Thymus (tissue), 11 donors: ENCODE measurements at regions not wholly inside any gene's neighbourhood (a gene's known extent, or its start where the extent isn't known, plus 50 kb on each side); places are given as distances from the start of the nearest gene placed in this dataset.

Experiments
- DNase-seq, 9 donors: peaks; one replicate each; pipeline ENCODE4 v3.0.0-alpha.2; 2013; ENCODE audit warnings: low spot score in 9 of 9, low read depth in 6 of 9, missing footprints in 1 of 9
- H3K27ac ChIP-seq, 2 donors: one replicate each; pipeline ENCODE4 v1.5.1; 2013; ENCODE audit warnings: control low read depth in 1 of 2, low read depth in 1 of 2, low read length in 1 of 2, mild to moderate bottlenecking in 1 of 2, moderate library complexity in 1 of 2
- H3K27me3 ChIP-seq, 2 donors: one replicate each; pipeline ENCODE4 v1.5.1; 2013; ENCODE audit warnings: low read length in 1 of 2; ENCODE audit not compliant: control insufficient read depth in 2 of 2, insufficient read depth in 1 of 2
- H3K36me3 ChIP-seq, 2 donors: one replicate each; pipeline ENCODE4 v1.5.1; 2013; ENCODE audit warnings: low read length in 1 of 2, mild to moderate bottlenecking in 1 of 2, moderate library complexity in 1 of 2; ENCODE audit not compliant: control insufficient read depth in 2 of 2, insufficient read depth in 2 of 2
- H3K4me1 ChIP-seq, 2 donors: one replicate each; pipeline ENCODE4 v1.5.1; 2013; ENCODE audit warnings: low read length in 2 of 2; ENCODE audit not compliant: control insufficient read depth in 2 of 2, insufficient read depth in 2 of 2
- H3K4me3 ChIP-seq, 2 donors: one replicate each; pipeline ENCODE4 v1.5.1; 2013; ENCODE audit warnings: low read length in 2 of 2, control low read depth in 1 of 2, mild to moderate bottlenecking in 1 of 2
- H3K9me3 ChIP-seq, 2 donors: one replicate each; pipeline ENCODE4 v1.5.1; 2013; ENCODE audit warnings: low read length in 1 of 2, mild to moderate bottlenecking in 1 of 2; ENCODE audit not compliant: control insufficient read depth in 2 of 2, insufficient read depth in 1 of 2
- WGBS: extraction: QIAGEN DNeasy Blood & Tissue Kit; methylation state at CpG from one replicate; pipeline ENCODE4 v1.1.7; 2013; 5-methylcytosine and 5-hydroxymethylcytosine counted together
- donor health status: healthy.

GRCh38 chr22:47245786-47246185 is 483.3 kb downstream of the TBC1D22A start:
- Histone ChIP-seq H3K9me3 (no peaks in the 10 kb centered on the region), H3K27me3 (no peaks in the 10 kb centered on the region), H3K36me3 (no peaks in the 10 kb centered on the region), H3K27ac (no peak overlapping the region), H3K4me1 (no peaks in the 10 kb centered on the region), H3K4me3 (no peak overlapping the region)
- no peak for DNase-seq
- WGBS, result 89% methylated on average over 7 of the region's 7 CpGs

GRCh38 chr22:47245286-47245685 is 482.8 kb downstream of the TBC1D22A start:
- WGBS, result 85% methylated on average over 3 of the region's 3 CpGs
- H3K9me3 ChIP-seq, result no peaks in the 10 kb centered on the region
- DNase-seq, result no peak
- no peak overlapping the region for H3K4me3 ChIP-seq
- H3K36me3 ChIP-seq, result no peaks in the 10 kb centered on the region
- H3K4me1 ChIP-seq, result no peaks in the 10 kb centered on the region
- no peak overlapping the region for H3K27ac ChIP-seq
- no peaks in the 10 kb centered on the region for H3K27me3 ChIP-seq

- 76% methylated on average over 10 of the region's 10 CpGs for WGBS
- no peaks in the 10 kb centered on the region for H3K9me3 ChIP-seq
- H3K4me1 ChIP-seq, result no peaks in the 10 kb centered on the region
- H3K4me3 ChIP-seq, result no peak overlapping the region
- DNase-seq, result no peak
- H3K36me3 ChIP-seq, result no peaks in the 10 kb centered on the region
- no peak overlapping the region for H3K27ac ChIP-seq
- no peaks in the 10 kb centered on the region for H3K27me3 ChIP-seq
Observed at GRCh38 chr22:47240116-47240515, 477.7 kb downstream of the TBC1D22A start.

- no peaks in the 10 kb centered on the region for H3K27me3 ChIP-seq
- no peak overlapping the region for H3K4me3 ChIP-seq
- no peaks in the 10 kb centered on the region for H3K4me1 ChIP-seq
- no peaks in the 10 kb centered on the region for H3K36me3 ChIP-seq
- no peaks in the 10 kb centered on the region for H3K9me3 ChIP-seq
- no peak overlapping the region for H3K27ac ChIP-seq
- WGBS, result 90% methylated on average over 6 of the region's 6 CpGs
- no peak for DNase-seq
Observed at GRCh38 chr22:47239474-47239860, 477.0 kb downstream of the TBC1D22A start.

GRCh38 chr22:47238690-47239473 is 476.4 kb downstream of the TBC1D22A start:
- Histone ChIP-seq H3K9me3 (peaks cover under 1% of the 10 kb centered on the region in 2 donors), H3K4me1 (no peaks in the 10 kb centered on the region), H3K4me3 (no peak overlapping the region), H3K36me3 (no peaks in the 10 kb centered on the region), H3K27ac (no peak overlapping the region), H3K27me3 (no peaks in the 10 kb centered on the region)
- WGBS, result 75% methylated on average over 10 of the region's 10 CpGs
- DNase-seq, result no peak

- Histone ChIP-seq H3K36me3 (no peaks in the 10 kb centered on the region), H3K27me3 (no peaks in the 10 kb centered on the region), H3K4me1 (no peaks in the 10 kb centered on the region), H3K9me3 (peaks cover 1 to 8% of the 10 kb centered on the region in 2 donors), H3K27ac (no peak overlapping the region), H3K4me3 (no peak overlapping the region)
- WGBS, result 88% methylated on average over 7 of the region's 7 CpGs
- no peak for DNase-seq
Observed at GRCh38 chr22:47237890-47238480, 475.5 kb downstream of the TBC1D22A start.

GRCh38 chr22:47236718-47237117 is 474.3 kb downstream of the TBC1D22A start:
- 98% methylated on average over 1 of the region's 1 CpG for WGBS
- Histone ChIP-seq H3K4me3 (no peak overlapping the region), H3K9me3 (peaks cover 1 to 17% of the 10 kb centered on the region in 2 donors), H3K4me1 (no peaks in the 10 kb centered on the region), H3K36me3 (no peaks in the 10 kb centered on the region), H3K27ac (no peak overlapping the region), H3K27me3 (no peaks in the 10 kb centered on the region)
- no peak for DNase-seq

- Histone ChIP-seq H3K9me3 (peaks cover 1 to 17% of the 10 kb centered on the region in 2 donors), H3K27ac (no peak overlapping the region), H3K4me3 (no peak overlapping the region), H3K36me3 (no peaks in the 10 kb centered on the region), H3K27me3 (no peaks in the 10 kb centered on the region), H3K4me1 (no peaks in the 10 kb centered on the region)
- WGBS, result 85% methylated on average over 2 of the region's 2 CpGs
- no peak for DNase-seq
Observed at GRCh38 chr22:47236161-47236560, 473.7 kb downstream of the TBC1D22A start.

- H3K4me3 ChIP-seq, result no peak overlapping the region
- H3K9me3 ChIP-seq, result peaks cover 1 to 17% of the 10 kb centered on the region in 2 donors
- no peaks in the 10 kb centered on the region for H3K4me1 ChIP-seq
- no peak overlapping the region for H3K27ac ChIP-seq
- no peaks in the 10 kb centered on the region for H3K36me3 ChIP-seq
- WGBS, result 86% methylated on average over 9 of the region's 9 CpGs
- no peak for DNase-seq
- no peaks in the 10 kb centered on the region for H3K27me3 ChIP-seq
Observed at GRCh38 chr22:47233316-47234243, 471.1 kb downstream of the TBC1D22A start.
